Fibroblast of lung (primary cell): ENCODE measurements at regions not wholly inside any gene's neighbourhood (a gene's known extent, or its start where the extent isn't known, plus 50 kb on each side); places are given as distances from the start of the nearest gene placed in this dataset.

ENCODE experiments used
- DNase-seq, 2 donors: peaks; one replicate each; pipeline versions ENCODE4 v3.0.0 to v3.0.0-alpha.2; 2010; ENCODE audit warnings: low read depth in 2 of 2
- H2AFZ ChIP-seq: 2 replicates; pipeline ENCODE4 v1.5.1; 2012; ENCODE audit warnings: low read length, control low read depth, inconsistent platforms
- H3K27ac ChIP-seq: 2 replicates; pipeline ENCODE4 v1.5.1; 2011; ENCODE audit warnings: low read length, control low read depth; ENCODE audit not compliant: insufficient read depth
- H3K27me3 ChIP-seq: 2 replicates; pipeline ENCODE4 v1.5.1; 2011; ENCODE audit warnings: mild to moderate bottlenecking, low read length; ENCODE audit not compliant: control insufficient read depth, insufficient read depth
- H3K36me3 ChIP-seq: 2 replicates; pipeline ENCODE4 v1.5.1; 2011; ENCODE audit warnings: low read length; ENCODE audit not compliant: control insufficient read depth, insufficient read depth
- H3K4me1 ChIP-seq: 2 replicates; pipeline ENCODE4 v1.5.1; 2011; ENCODE audit warnings: low read length; ENCODE audit not compliant: control insufficient read depth, insufficient read depth; ENCODE audit errors: extremely low read depth
- H3K4me2 ChIP-seq: 2 replicates; pipeline ENCODE4 v1.5.1; 2011; ENCODE audit warnings: low read length, control low read depth; ENCODE audit not compliant: insufficient read depth; ENCODE audit errors: extremely low read depth
- H3K4me3 ChIP-seq, 4 experiments: fragments of 200-600 bp in 1 of 4; sonication (generic) in 1 of 4; replicated peaks in 1 of 4; 2 replicates each; pipeline ENCODE4 v1.5.1; 2011 to 2016; ENCODE audit warnings: low read length in 4 of 4, low read depth in 3 of 4, mild to moderate bottlenecking in 3 of 4, control low read depth in 2 of 4, inconsistent platforms in 1 of 4, mixed read lengths in 1 of 4; ENCODE audit not compliant: insufficient read depth in 1 of 4; ENCODE audit errors: control extremely low read depth in 1 of 4
- H3K79me2 ChIP-seq: 2 replicates; pipeline ENCODE4 v1.5.1; 2012; ENCODE audit warnings: mild to moderate bottlenecking, low read length, inconsistent platforms; ENCODE audit not compliant: control insufficient read depth, insufficient read depth
- H3K9ac ChIP-seq: 2 replicates; pipeline ENCODE4 v1.5.1; 2011; ENCODE audit warnings: mild to moderate bottlenecking, low read length, control low read depth; ENCODE audit not compliant: insufficient read depth
- H3K9me3 ChIP-seq: 2 replicates; pipeline ENCODE4 v1.5.1; 2012; ENCODE audit warnings: low read depth, low read length; ENCODE audit not compliant: control insufficient read depth, insufficient read depth
- H4K20me1 ChIP-seq: 2 replicates; pipeline ENCODE4 v1.5.1; 2011; ENCODE audit warnings: low read length; ENCODE audit not compliant: control insufficient read depth, insufficient read depth; ENCODE audit errors: extremely low read depth
- CTCF ChIP-seq, 2 donors: IDR thresholded peaks in 1 of 2; conservative IDR thresholded peaks in 1 of 2; 1 replicate in 1 of 2; 2 replicates in 1 of 2; pipeline ENCODE4 v1.5.1; 2011 to 2012; ENCODE audit warnings: low read length in 2 of 2, control low read depth in 1 of 2, inconsistent platforms in 1 of 2, low read depth in 1 of 2, mild to moderate bottlenecking in 1 of 2
- EZH2 ChIP-seq: IDR thresholded peaks from 2 replicates; pipeline ENCODE4 v1.5.1; 2012; ENCODE audit warnings: low read length, control low read depth, mild to moderate bottlenecking; ENCODE audit errors: missing control alignments

- no peaks in the 10 kb centered on the region for H3K36me3 ChIP-seq
- DNase-seq, result no peak
These were observed 235.0 kb upstream of the DPPA4 start for GRCh38 chr3:109572301-109572700.

DNA sequence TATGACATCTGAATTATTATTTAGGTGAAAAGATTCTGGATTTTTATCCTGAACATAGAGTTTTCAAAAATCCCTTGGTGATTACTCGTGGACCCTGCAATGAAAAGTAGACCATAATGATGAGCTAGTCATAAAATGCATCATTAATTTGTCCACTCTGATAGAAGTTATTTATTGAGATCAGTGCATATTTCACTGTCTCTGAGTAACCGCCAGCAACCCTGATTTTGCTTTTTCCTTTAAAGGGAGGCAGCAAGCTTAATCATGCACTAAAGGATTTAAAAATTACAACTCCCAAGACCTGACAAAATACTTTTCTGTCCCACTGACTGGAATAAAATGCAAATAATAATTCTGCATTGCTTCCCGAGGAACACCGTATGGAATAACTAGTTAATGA is 259.6 kb upstream of the DPPA4 start:
- H3K9ac ChIP-seq, result no peak overlapping the region
- no peak overlapping the region for H2AFZ ChIP-seq
- no peak for DNase-seq
- H3K4me3 ChIP-seq, result no peak overlapping the region
- no peaks in the 10 kb centered on the region for H3K27me3 ChIP-seq
- no peaks in the 10 kb centered on the region for H3K36me3 ChIP-seq
- H3K4me2 ChIP-seq, result no peak overlapping the region
- no peaks in the 10 kb centered on the region for H3K9me3 ChIP-seq
- H4K20me1 ChIP-seq, result no peaks in the 10 kb centered on the region
- TF ChIP-seq CTCF (conservative IDR thresholded peaks at IDR 0.05 in 1 of 2, IDR thresholded peaks at IDR 0.05 in 1 of 2; ENCODE audit: low read depth in 1 of 2, low read length in 2 of 2) (no peak), EZH2 (no peak)
- no peaks in the 10 kb centered on the region for H3K79me2 ChIP-seq
- H3K4me1 ChIP-seq, result no peaks in the 10 kb centered on the region
- no peak overlapping the region for H3K27ac ChIP-seq

More at GRCh38 chr3:109572301-109572700, 235.0 kb upstream of the DPPA4 start:
- no peak overlapping the region for H3K4me2 ChIP-seq
- TF ChIP-seq CTCF (conservative IDR thresholded peaks at IDR 0.05 in 1 of 2, IDR thresholded peaks at IDR 0.05 in 1 of 2; ENCODE audit: low read depth in 1 of 2, low read length in 2 of 2) (no peak), EZH2 (no peak)
- H2AFZ ChIP-seq, result no peak overlapping the region
- H3K79me2 ChIP-seq, result no peaks in the 10 kb centered on the region
- no peak overlapping the region for H3K27ac ChIP-seq
- H3K4me1 ChIP-seq, result no peaks in the 10 kb centered on the region
- no peaks in the 10 kb centered on the region for H3K27me3 ChIP-seq
- no peaks in the 10 kb centered on the region for H4K20me1 ChIP-seq
- no peaks in the 10 kb centered on the region for H3K9me3 ChIP-seq
- H3K4me3 ChIP-seq, result no peak overlapping the region
- no peak overlapping the region for H3K9ac ChIP-seq

- TF ChIP-seq CTCF (conservative IDR thresholded peaks at IDR 0.05 in 1 of 2, IDR thresholded peaks at IDR 0.05 in 1 of 2; ENCODE audit: low read depth in 1 of 2, low read length in 2 of 2) (no peak), EZH2 (no peak)
- Histone ChIP-seq H3K4me2 (no peak overlapping the region), H3K4me3 (no peak overlapping the region), H2AFZ (no peak overlapping the region), H3K9ac (no peak overlapping the region), H3K36me3 (no peaks in the 10 kb centered on the region), H3K4me1 (no peaks in the 10 kb centered on the region), H3K27ac (no peak overlapping the region), H4K20me1 (no peaks in the 10 kb centered on the region), H3K79me2 (no peaks in the 10 kb centered on the region), H3K27me3 (no peaks in the 10 kb centered on the region), H3K9me3 (no peaks in the 10 kb centered on the region)
- no peak for DNase-seq
These were observed 260.1 kb upstream of the DPPA4 start for GRCh38 chr3:109597444-109597843.
